CD14-positive monocyte (primary cell): ENCODE measurements at regions not wholly inside any gene's neighbourhood (a gene's known extent, or its start where the extent isn't known, plus 50 kb on each side); places are given as distances from the start of the nearest gene placed in this dataset.
A peak's percentile ranks its signal among the peaks of the same experiment; 100 is the strongest.

Source experiments
- DNase-seq, 3 donors: peaks; one replicate each; pipeline ENCODE4 v3.0.0-alpha.2; 2011 to 2022
- H2AFZ ChIP-seq: 2 replicates; pipeline ENCODE4 v1.6.0; 2012; ENCODE audit warnings: mild to moderate bottlenecking, low read depth, low read length, inconsistent platforms; ENCODE audit not compliant: insufficient read depth, poor library complexity, severe bottlenecking
- H3K27ac ChIP-seq, 2 donors: 1 replicate in 1 of 2; 2 replicates in 1 of 2; pipeline ENCODE4 v1.5.1; 2012 to 2013; ENCODE audit warnings: low read length in 2 of 2, control low read depth in 1 of 2, inconsistent platforms in 1 of 2, low read depth in 1 of 2, mild to moderate bottlenecking in 1 of 2
- H3K27me3 ChIP-seq, 2 donors: one replicate each; pipeline versions ENCODE4 v1.6.0 to v1.6.1; 2011 to 2013; ENCODE audit warnings: low read length in 2 of 2; ENCODE audit not compliant: control insufficient read depth in 2 of 2, insufficient read depth in 2 of 2
- H3K36me3 ChIP-seq, 2 donors: replicated peaks in 1 of 2; 1 replicate in 1 of 2; 2 replicates in 1 of 2; pipeline versions ENCODE4 v1.5.1 to v1.6.1; 2012 to 2013; ENCODE audit warnings: low read length in 2 of 2, control low read depth in 1 of 2, inconsistent platforms in 1 of 2, mild to moderate bottlenecking in 1 of 2; ENCODE audit not compliant: insufficient read depth in 2 of 2, control insufficient read depth in 1 of 2
- H3K4me1 ChIP-seq, 2 donors: 1 replicate in 1 of 2; 2 replicates in 1 of 2; pipeline versions ENCODE4 v1.5.1 to v1.6.1; 2012 to 2013; ENCODE audit warnings: low read length in 2 of 2, control low read depth in 1 of 2, inconsistent platforms in 1 of 2, mild to moderate bottlenecking in 1 of 2, moderate library complexity in 1 of 2; ENCODE audit not compliant: insufficient read depth in 2 of 2, control insufficient read depth in 1 of 2
- H3K4me2 ChIP-seq: replicated peaks from 2 replicates; pipeline ENCODE3; 2012; ENCODE audit warnings: low read length, moderate library complexity, mild to moderate bottlenecking; ENCODE audit not compliant: poor library complexity, severe bottlenecking; ENCODE audit errors: extremely low read depth
- H3K4me3 ChIP-seq, 3 experiments: fragments of 200-600 bp in 1 of 3; sonication (generic) in 1 of 3; replicated peaks in 1 of 3; 1 replicate in 2 of 3; 2 replicates in 1 of 3; pipeline ENCODE4 v1.5.1; 2011 to 2013; ENCODE audit warnings: low read length in 3 of 3, mild to moderate bottlenecking in 3 of 3, control low read depth in 2 of 3, low read depth in 2 of 3, inconsistent platforms in 1 of 3, moderate library complexity in 1 of 3
- H3K79me2 ChIP-seq: 2 replicates; pipeline ENCODE4 v1.6.0; 2012; ENCODE audit warnings: mild to moderate bottlenecking, control low read depth, inconsistent platforms, low read length, moderate library complexity; ENCODE audit not compliant: insufficient read depth
- H3K9ac ChIP-seq: 2 replicates; pipeline ENCODE4 v1.6.0; 2017; ENCODE audit warnings: low read length, mild to moderate bottlenecking; ENCODE audit not compliant: insufficient read depth, poor library complexity, severe bottlenecking
- H3K9me3 ChIP-seq, 2 donors: replicated peaks in 1 of 2; 1 replicate in 1 of 2; 2 replicates in 1 of 2; pipeline versions ENCODE4 v1.5.1 to v1.6.1; 2012 to 2013; ENCODE audit warnings: low read length in 2 of 2, control low read depth in 1 of 2; ENCODE audit not compliant: control insufficient read depth in 1 of 2, insufficient read depth in 1 of 2
- H4K20me1 ChIP-seq: 2 replicates; pipeline ENCODE4 v1.6.0; 2012; ENCODE audit warnings: mild to moderate bottlenecking, low read length, control low read depth, moderate library complexity; ENCODE audit not compliant: insufficient read depth
- H3K27ac Mint-ChIP-seq, 7 donors: one replicate each; pipeline ENCODE4 v1.8.0; 2020; ENCODE audit warnings: mild to moderate bottlenecking in 7 of 7, mixed read lengths in 7 of 7, moderate library complexity in 6 of 7, inconsistent platforms in 2 of 7
- H3K27me3 Mint-ChIP-seq, 3 donors: one replicate each; pipeline ENCODE4 v1.8.0; 2021 to 2022; ENCODE audit warnings: low read depth in 3 of 3, mild to moderate bottlenecking in 3 of 3, mixed read lengths in 3 of 3, moderate library complexity in 3 of 3, inconsistent platforms in 1 of 3
- H3K36me3 Mint-ChIP-seq, 2 donors: one replicate each; pipeline ENCODE4 v1.8.0; 2020; ENCODE audit warnings: mixed read lengths in 2 of 2, inconsistent platforms in 1 of 2, mild to moderate bottlenecking in 1 of 2
- H3K4me1 Mint-ChIP-seq: one replicate; pipeline ENCODE4 v1.8.0; 2020; ENCODE audit warnings: mild to moderate bottlenecking, mixed read lengths
- H3K4me3 Mint-ChIP-seq, 2 donors: one replicate each; pipeline ENCODE4 v1.8.0; 2020; ENCODE audit warnings: mild to moderate bottlenecking in 2 of 2, mixed read lengths in 2 of 2, moderate library complexity in 1 of 2
- H3K9me3 Mint-ChIP-seq, 7 donors: one replicate each; pipeline ENCODE4 v1.8.0; 2020 to 2022; ENCODE audit warnings: mixed read lengths in 7 of 7, mild to moderate bottlenecking in 6 of 7, moderate library complexity in 6 of 7, inconsistent platforms in 2 of 7
- CTCF ChIP-seq: fragments of 200-600 bp; IDR thresholded peaks from one replicate; pipeline ENCODE4 v1.8.0; 2022; ENCODE audit warnings: antibody characterized with exemption, mild to moderate bottlenecking
- WGBS: methylation state at CpG from one replicate; pipeline ENCODE4 v1.1.5; 2013; ENCODE audit warnings: missing lambda C conversion rate; ENCODE audit not compliant: insufficient coverage; 5-methylcytosine and 5-hydroxymethylcytosine counted together
- intact Hi-C, 2 donors: fragments of 100-400 bp; cut with micrococcal nuclease; formaldehyde crosslinking; loops; one replicate each; pipeline versions ENCODE4 v1.15.0 to v1.15.1; 2023

- Histone ChIP-seq H4K20me1 (no peaks in the 10 kb centered on the region), H3K4me1 (peaks cover 27 to 34% of the 10 kb centered on the region in 2 donors), H2AFZ (no peak overlapping the region), H3K9me3 (no peaks in the 10 kb centered on the region), H3K4me3 (no peak overlapping the region), H3K79me2 (no peaks in the 10 kb centered on the region), H3K4me2 (no peak overlapping the region), H3K27ac (peak overlapping the region in 1 of 2 donors; percentile 24), H3K36me3 (no peaks in the 10 kb centered on the region), H3K9ac (no peak overlapping the region), H3K27me3 (no peaks in the 10 kb centered on the region)
- Mint-ChIP-seq H3K36me3 (peaks cover 0 to 1% of the 10 kb centered on the region in 2 donors), H3K27me3 (peaks cover 2 to 5% (median 3%) of the 10 kb centered on the region in 3 donors), H3K27ac (peak overlapping the region in 6 of 7 donors; percentile 48 to 87 (median 78)), H3K9me3 (peaks cover 0 to 3% (median 0%) of the 10 kb centered on the region in 7 donors), H3K4me3 (no peak overlapping the region), H3K4me1 (peaks cover 31% of the 10 kb centered on the region)
- intact Hi-C loops: loop anchor here in 1 of 2 donors (5.0 kb wide), 1 partner anchor 73 kb away; no protein-coding TSS in a partner anchor
- WGBS: 60% methylated on average over 1 of the region's 1 CpG
- no peak for DNase-seq
- TF ChIP-seq CTCF: no peak
These were observed 242.8 kb upstream of the TLE3 start for GRCh38 chr15:70340494-70340870.

DNA sequence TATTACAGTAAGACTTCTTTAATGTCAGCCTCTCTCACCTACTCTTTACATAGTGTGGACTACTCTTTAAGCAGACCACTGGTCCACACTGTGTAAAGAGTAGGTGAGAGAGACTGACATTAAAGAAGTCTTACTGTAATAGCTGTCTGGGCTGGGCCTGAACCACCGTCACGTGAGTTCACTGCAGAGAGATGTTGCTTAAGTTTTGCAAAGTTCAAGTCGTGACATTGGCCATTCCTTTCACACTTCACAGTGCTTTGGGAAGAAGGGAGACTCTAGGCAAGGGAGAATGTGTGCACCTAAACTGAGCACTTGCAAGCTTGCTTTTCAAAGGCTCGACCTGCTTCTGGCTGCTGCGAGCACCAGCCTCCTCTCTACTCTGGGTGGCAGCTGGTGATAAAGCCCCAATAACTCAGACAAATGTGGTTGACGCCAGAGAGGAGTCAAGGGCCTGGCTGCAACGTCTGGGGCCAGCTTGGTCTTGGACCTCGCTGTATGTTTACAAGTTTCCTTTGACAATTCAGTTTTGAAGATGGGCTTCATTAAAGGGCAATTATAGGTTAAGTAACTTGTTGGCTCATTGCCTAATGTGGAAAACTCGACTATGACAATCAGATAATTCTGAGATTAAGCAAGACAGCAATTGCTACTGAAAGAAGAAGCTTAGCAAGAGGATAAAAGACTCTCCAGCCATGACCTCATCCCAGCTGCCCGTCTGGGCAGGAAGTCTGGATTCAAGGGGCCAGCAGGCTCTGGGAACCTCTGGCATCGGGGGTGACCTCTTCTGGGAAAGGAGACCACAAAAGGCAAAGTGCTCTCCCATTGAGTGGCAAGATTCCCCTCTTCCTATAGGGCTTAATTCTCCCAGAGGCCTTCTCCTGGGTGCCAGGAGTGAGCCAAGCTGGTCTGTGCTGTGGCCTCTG, 242.1 kb upstream of the TLE3 start:
- no peaks in the 10 kb centered on the region for H4K20me1 ChIP-seq
- peak; percentile 63 to 97 (median 85) for DNase-seq
- WGBS: 44% methylated on average over 6 of the region's 11 CpGs
- peaks cover 0 to 9% (median 2%) of the 10 kb centered on the region in 7 donors for H3K9me3 Mint-ChIP-seq
- peak overlapping the region; percentile 65 to 87 (median 77) for H3K27ac Mint-ChIP-seq
- H3K4me3 Mint-ChIP-seq: no peak overlapping the region
- H3K4me1 Mint-ChIP-seq: peaks cover 31% of the 10 kb centered on the region
- no peak overlapping the region for H3K9ac ChIP-seq
- H3K4me3 ChIP-seq: no peak overlapping the region
- H3K4me2 ChIP-seq: no peak overlapping the region
- peaks cover 27 to 34% of the 10 kb centered on the region in 2 donors for H3K4me1 ChIP-seq
- no peaks in the 10 kb centered on the region for H3K79me2 ChIP-seq
- peak overlapping the region in 1 of 2 donors; percentile 24 for H3K27ac ChIP-seq
- H3K36me3 Mint-ChIP-seq: peaks cover 0 to 1% of the 10 kb centered on the region in 2 donors
- no peaks in the 10 kb centered on the region for H3K36me3 ChIP-seq
- peaks cover 2% of the 10 kb centered on the region in 2 donors for H3K9me3 ChIP-seq
- H2AFZ ChIP-seq: no peak overlapping the region
- intact Hi-C loops: loop anchor here in 1 of 2 donors (5.0 kb wide), 1 partner anchor 73 kb away; no protein-coding TSS in a partner anchor
- H3K27me3 Mint-ChIP-seq: peaks cover 1 to 3% (median 2%) of the 10 kb centered on the region in 3 donors
- TF ChIP-seq CTCF: no peak
- H3K27me3 ChIP-seq: no peaks in the 10 kb centered on the region
